Heart right ventricle (tissue), 16 donors: ENCODE measurements at regions not wholly inside any gene's neighbourhood (a gene's known extent, or its start where the extent isn't known, plus 50 kb on each side); places are given as distances from the start of the nearest gene placed in this dataset.
A peak's percentile ranks its signal among the peaks of the same experiment; 100 is the strongest.
"Not testable (repeated sequence)": the region's sequence is repeated elsewhere in the genome, so short reads cannot be mapped to it uniquely, and the experiment has no call there.

Experiments used
- ATAC-seq, 8 donors: fragments of 200-7000 bp; cut with Tn5 transposase; one replicate each; pipeline ENCODE4 v1.9.1; 2020; ENCODE audit warnings: mild to moderate bottlenecking in 8 of 8, moderate library complexity in 8 of 8, moderate number of reproducible peaks in 1 of 8
- DNase-seq, 2 donors: peaks; one replicate each; pipeline ENCODE4 v3.0.0-alpha.2; 2020
- H3K27ac ChIP-seq, 10 donors: fragments of 200-600 bp; sonication (generic) in 2 of 10; one replicate each; pipeline versions ENCODE4 v1.5.0 to v1.8.0; 2020 to 2022; ENCODE audit warnings: mild to moderate bottlenecking in 3 of 10
- H3K27me3 ChIP-seq, 7 donors: fragments of 200-600 bp; one replicate each; pipeline ENCODE4 v1.8.0; 2021 to 2022; ENCODE audit warnings: mild to moderate bottlenecking in 2 of 7
- H3K36me3 ChIP-seq, 9 donors: fragments of 200-600 bp; sonication (generic) in 1 of 9; one replicate each; pipeline versions ENCODE4 v1.5.0 to v1.8.0; 2020 to 2022; ENCODE audit warnings: mild to moderate bottlenecking in 2 of 9
- H3K4me1 ChIP-seq, 9 donors: fragments of 200-600 bp; sonication (generic) in 1 of 9; one replicate each; pipeline versions ENCODE4 v1.5.0 to v1.8.0; 2020 to 2022; ENCODE audit warnings: mild to moderate bottlenecking in 4 of 9
- H3K4me3 ChIP-seq, 10 donors: fragments of 200-600 bp; sonication (generic) in 2 of 10; one replicate each; pipeline versions ENCODE4 v1.5.0 to v1.8.0; 2020 to 2022; ENCODE audit warnings: mild to moderate bottlenecking in 7 of 10, moderate library complexity in 2 of 10
- H3K9me3 ChIP-seq, 11 donors: fragments of 200-600 bp in 10 of 11; sonication (generic) in 2 of 11; one replicate each; pipeline versions ENCODE4 v1.5.0 to v1.8.0; 2013 to 2022; ENCODE audit warnings: mild to moderate bottlenecking in 2 of 11, control low read depth in 1 of 11, moderate library complexity in 1 of 11
- WGBS, 2 donors: extraction: QIAGEN DNeasy Blood & Tissue Kit; methylation state at CpG; one replicate each; pipeline ENCODE4 v1.1.7; 2013; ENCODE audit warnings: inconsistent platforms in 1 of 2; 5-methylcytosine and 5-hydroxymethylcytosine counted together
- intact Hi-C, 10 donors: fragments of 100-400 bp; cut with DNase I; formaldehyde crosslinking; loops; one replicate each; pipeline versions ENCODE4 v1.11.1 to v1.14.2; 2022
- TF ChIP-seq, protein P1 (sequence below), 9 donors: fragments of 200-600 bp; sonication (generic) in 2 of 9; IDR thresholded peaks; one replicate each; pipeline versions ENCODE4 v1.5.0 to v1.8.0; 2021 to 2022; ENCODE audit warnings: antibody characterized with exemption in 9 of 9, mild to moderate bottlenecking in 5 of 9, moderate library complexity in 1 of 9
- donor health status: Arrhythmogenic right ventricular cardiomyopathy.
- donor health status: ischemic (EF 13 %, LVEDD 7.1; RV severe dilation, severe dysfunction).
- donor health status: healthy with polysubstance abuse.
- donor health status: DM: no; HTN: yes; CAD: no.
- donor health status: DM: no; HTN: no; CAD: no.
- donor health status: ischemic (EF 25% LVEDD 6.9; RV normal size, moderate dysfunction).
- donor health status: ischemic (EF 25% LVEDD 5.7; RV mildly dilated, moderate dysfunction).
- donor health status: healthy.
- donor health status: DM: yes; HTN: yes; CAD: no.
- donor health status: Ischemic cardiomyopathy.
- donor health status: ischemic (EF 35%, LVEDD 5.7; RV mildly dilated, moderate dysfunction).
- donor health status: nonischemic (EF 11% LVEDD 7.7; RV severe dilation, severe dysfunction).
- donor health status: DM: yes; HTN: yes; CAD: no.
- donor health status: PGD.
- donor health status: ischemic (EF 29% LVEDD 5.4; RV normal size, mild dysfunction).
- donor health status: nonischemic (EF 23%, LVEDD 6.1; RV moderate dilation, normal function).

GRCh38 chr20:53722515-53723036 lies 128.9 kb upstream of the ZNF217 start:
- no peaks in the 10 kb centered on the region for H3K36me3 ChIP-seq
- no peak overlapping the region for H3K4me3 ChIP-seq
- WGBS, 2 donors, result 83 to 96% methylated on average over 5 of the region's 5 CpGs
- TF ChIP-seq, protein P1, sequence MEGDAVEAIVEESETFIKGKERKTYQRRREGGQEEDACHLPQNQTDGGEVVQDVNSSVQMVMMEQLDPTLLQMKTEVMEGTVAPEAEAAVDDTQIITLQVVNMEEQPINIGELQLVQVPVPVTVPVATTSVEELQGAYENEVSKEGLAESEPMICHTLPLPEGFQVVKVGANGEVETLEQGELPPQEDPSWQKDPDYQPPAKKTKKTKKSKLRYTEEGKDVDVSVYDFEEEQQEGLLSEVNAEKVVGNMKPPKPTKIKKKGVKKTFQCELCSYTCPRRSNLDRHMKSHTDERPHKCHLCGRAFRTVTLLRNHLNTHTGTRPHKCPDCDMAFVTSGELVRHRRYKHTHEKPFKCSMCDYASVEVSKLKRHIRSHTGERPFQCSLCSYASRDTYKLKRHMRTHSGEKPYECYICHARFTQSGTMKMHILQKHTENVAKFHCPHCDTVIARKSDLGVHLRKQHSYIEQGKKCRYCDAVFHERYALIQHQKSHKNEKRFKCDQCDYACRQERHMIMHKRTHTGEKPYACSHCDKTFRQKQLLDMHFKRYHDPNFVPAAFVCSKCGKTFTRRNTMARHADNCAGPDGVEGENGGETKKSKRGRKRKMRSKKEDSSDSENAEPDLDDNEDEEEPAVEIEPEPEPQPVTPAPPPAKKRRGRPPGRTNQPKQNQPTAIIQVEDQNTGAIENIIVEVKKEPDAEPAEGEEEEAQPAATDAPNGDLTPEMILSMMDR (IDR thresholded peaks at IDR 0.05), result no peak
- no peak for ATAC-seq
- H3K27me3 ChIP-seq, result no peaks in the 10 kb centered on the region
- intact Hi-C loops, result loop anchor here in 1 of 10 donors (1.0 kb wide), 1 partner anchor 7 kb away; no protein-coding TSS in a partner anchor
- no peaks in the 10 kb centered on the region for H3K9me3 ChIP-seq
- DNase-seq, result no peak
- no peak overlapping the region for H3K27ac ChIP-seq
- peaks cover 0 to 15% (median 0%) of the 10 kb centered on the region in 9 donors for H3K4me1 ChIP-seq

- H3K27me3 ChIP-seq, H3K27ac ChIP-seq, H3K36me3 ChIP-seq, intact Hi-C loops, H3K4me3 ChIP-seq, DNase-seq, ATAC-seq, H3K9me3 ChIP-seq: not testable (repeated sequence)
- H3K4me1 ChIP-seq, result peaks cover 0 to 21% (median 0%) of the 10 kb centered on the region in 9 donors
- 97 to 100% methylated on average over 6 of the region's 6 CpGs for WGBS, 2 donors
Observed at GRCh38 chr20:53721445-53721963, 127.9 kb upstream of the ZNF217 start.

DNA sequence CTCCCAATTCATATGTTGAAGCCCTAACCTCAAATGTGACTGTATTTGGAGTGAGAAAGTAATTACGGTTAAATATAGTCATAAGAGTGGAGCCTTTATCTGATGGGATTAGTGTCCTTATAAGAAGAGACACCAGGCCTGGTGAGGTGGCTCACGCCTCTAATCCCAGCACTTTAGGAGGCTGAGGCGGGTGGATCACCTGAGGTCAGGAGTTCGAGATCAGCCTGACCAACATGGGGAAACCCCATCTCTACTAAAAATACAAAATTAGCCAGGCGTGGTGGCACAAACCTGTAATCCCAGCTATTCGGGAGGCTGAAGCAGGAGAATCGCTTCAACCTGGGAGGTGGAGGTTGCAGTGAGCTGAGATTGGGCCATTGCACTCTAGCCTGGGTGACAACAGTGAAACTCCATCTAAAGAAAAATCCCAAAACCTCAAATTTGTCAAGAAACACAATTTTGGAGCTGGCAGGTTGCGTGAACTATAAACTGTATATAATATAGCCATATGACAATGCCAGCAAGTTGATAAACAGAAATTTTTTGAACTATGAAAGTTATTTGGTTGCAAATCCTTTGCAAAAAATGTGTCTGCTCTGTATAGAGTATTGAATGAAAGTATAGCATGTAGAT lies 125.6 kb upstream of the ZNF217 start:
- intact Hi-C loops, ATAC-seq, H3K9me3 ChIP-seq, DNase-seq, H3K4me3 ChIP-seq, H3K27me3 ChIP-seq, H3K36me3 ChIP-seq, H3K27ac ChIP-seq: not testable (repeated sequence)
- WGBS, 2 donors, result 96 to 97% methylated on average over 8 of the region's 8 CpGs
- H3K4me1 ChIP-seq, result peaks cover 0 to 26% (median 0%) of the 10 kb centered on the region in 9 donors

GRCh38 chr20:53718142-53719021 lies 124.7 kb upstream of the ZNF217 start:
- Histone ChIP-seq H3K36me3 (no peaks in the 10 kb centered on the region), H3K9me3 (no peaks in the 10 kb centered on the region), H3K27me3 (no peaks in the 10 kb centered on the region), H3K4me3 (no peak overlapping the region), H3K4me1 (peaks cover 0 to 26% (median 0%) of the 10 kb centered on the region in 9 donors), H3K27ac (peak overlapping the region in 1 of 10 donors; percentile 18)
- intact Hi-C loops, result no loop called here
- TF ChIP-seq, protein P1 (IDR thresholded peaks at IDR 0.05), result no peak
- no peak for DNase-seq
- ATAC-seq, result no peak
- WGBS, 2 donors, result 85% methylated on average over 13 of the region's 13 CpGs

- ATAC-seq, result no peak
- TF ChIP-seq, protein P1 (IDR thresholded peaks at IDR 0.05), result no peak
- 91 to 94% methylated on average over 6 of the region's 6 CpGs for WGBS, 2 donors
- no peak for DNase-seq
- H3K27ac ChIP-seq, result peak overlapping the region in 1 of 10 donors; percentile 40
- no peaks in the 10 kb centered on the region for H3K27me3 ChIP-seq
- no peaks in the 10 kb centered on the region for H3K36me3 ChIP-seq
- H3K9me3 ChIP-seq, result no peaks in the 10 kb centered on the region
- H3K4me1 ChIP-seq, result peaks cover 0 to 22% (median 0%) of the 10 kb centered on the region in 9 donors
- no peak overlapping the region for H3K4me3 ChIP-seq
- intact Hi-C loops, result no loop called here
Observed at GRCh38 chr20:53716395-53716794, 122.8 kb upstream of the ZNF217 start.
